Endometrium (tissue), 2 donors: ENCODE measurements at regions not wholly inside any gene's neighbourhood (a gene's known extent, or its start where the extent isn't known, plus 50 kb on each side); places are given as distances from the start of the nearest gene placed in this dataset.
A peak's percentile ranks its signal among the peaks of the same experiment; 100 is the strongest.
"Not testable (repeated sequence)": the region's sequence is repeated elsewhere in the genome, so short reads cannot be mapped to it uniquely, and the experiment has no call there.

Experiments used
- FAIRE-seq: peaks from 2 replicates; lab custom pipeline; 2012; peaks lifted over from hg19 to GRCh38; lab: Jason Lieb, UNC
- donor health status: control.
- donor health status: control.

DNA sequence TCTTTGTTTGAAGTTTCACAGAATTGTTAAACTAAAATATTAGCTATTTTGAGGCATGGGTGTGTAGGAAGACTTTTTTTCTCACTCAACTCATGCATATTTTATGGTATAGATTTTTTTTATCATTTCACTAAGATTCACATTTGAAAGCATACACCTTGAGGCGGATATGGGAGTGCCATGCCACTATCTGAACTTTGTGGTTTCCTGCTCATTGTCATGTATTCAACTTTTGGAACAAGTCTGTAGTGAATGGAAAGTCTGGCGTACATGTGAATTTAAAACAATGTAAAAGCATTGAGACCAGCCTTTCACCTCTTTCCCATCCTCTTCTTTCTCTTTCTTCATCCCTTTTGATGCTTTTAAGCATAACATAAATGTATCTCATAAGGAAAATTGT is 147.9 kb downstream of the TPBG start:
- FAIRE-seq = no peak

DNA sequence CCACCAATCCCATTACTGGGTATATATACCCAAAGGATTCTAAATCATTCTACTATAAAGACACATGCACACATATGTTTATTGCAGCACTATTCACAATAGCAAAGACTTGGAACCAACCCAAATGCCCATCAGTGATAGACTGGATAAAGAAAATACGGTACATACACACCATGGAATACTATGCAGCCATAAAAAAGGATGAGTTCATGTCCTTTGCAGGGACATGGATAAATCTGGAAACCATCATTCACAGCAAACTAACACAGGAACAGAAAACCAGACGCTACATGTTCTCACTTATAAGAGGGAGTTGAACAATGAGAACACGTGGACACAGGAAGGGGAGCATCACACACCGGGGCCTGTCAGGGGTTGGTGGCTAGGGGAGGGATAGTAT is 154.3 kb downstream of the TPBG start:
- not testable (repeated sequence) for FAIRE-seq

DNA sequence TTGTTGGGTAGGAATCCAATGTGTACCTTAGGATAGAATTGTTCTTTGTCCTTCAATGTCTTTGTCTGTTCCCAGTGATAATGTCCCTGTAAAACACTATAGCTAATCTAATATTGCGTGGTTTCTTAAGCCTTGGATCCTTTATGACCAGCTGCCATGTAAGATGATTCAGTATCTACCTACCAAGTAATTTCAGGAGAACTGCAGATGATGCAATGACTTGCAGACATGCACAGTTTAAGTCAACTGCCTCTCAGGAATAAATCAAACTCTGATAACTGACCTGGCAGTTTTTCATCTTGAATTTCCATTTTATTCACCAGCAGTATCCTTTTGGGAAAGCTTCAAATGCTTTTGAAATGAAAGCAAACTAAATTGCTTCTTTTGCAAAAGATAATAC is 157.8 kb downstream of the TPBG start:
- no peak for FAIRE-seq

DNA sequence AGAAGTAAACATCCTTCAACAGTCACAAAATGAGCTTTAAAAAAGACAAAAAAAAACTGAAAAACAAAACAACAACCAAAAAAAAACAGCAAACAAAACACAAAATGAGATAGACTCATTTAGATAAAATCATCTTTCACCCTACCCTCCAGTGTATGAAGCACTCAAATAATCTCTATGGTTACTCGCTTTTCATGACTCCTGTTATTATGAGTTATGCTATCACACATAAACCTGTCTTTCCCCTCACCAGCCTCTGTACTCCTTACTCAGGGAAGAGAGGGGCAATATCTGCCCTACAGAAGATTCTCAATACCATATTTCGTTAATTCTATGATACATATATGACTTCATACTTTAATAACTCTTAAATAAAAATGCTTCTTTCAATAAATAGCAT is 158.2 kb downstream of the TPBG start:
- FAIRE-seq = peak; percentile 33

DNA sequence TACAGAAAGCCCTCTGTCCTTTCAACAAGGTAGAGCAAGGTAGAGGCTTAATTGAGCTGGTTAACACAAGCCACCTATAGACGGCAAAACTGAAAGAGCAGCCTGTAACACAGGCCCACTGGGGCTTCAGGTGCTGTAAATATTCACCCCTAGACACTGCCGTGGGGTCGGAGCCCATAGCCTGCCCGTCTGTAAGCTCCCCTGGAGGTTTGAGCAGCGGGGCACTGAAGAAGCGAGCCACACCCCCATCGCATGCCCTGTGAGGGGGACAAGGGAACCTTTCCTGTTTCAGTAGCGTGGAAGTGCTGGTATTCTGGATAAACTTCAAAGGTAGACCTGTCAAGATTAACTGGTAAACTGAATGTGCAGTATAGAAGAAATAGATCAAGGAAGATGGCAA is 160.4 kb downstream of the TPBG start:
- FAIRE-seq = no peak

DNA sequence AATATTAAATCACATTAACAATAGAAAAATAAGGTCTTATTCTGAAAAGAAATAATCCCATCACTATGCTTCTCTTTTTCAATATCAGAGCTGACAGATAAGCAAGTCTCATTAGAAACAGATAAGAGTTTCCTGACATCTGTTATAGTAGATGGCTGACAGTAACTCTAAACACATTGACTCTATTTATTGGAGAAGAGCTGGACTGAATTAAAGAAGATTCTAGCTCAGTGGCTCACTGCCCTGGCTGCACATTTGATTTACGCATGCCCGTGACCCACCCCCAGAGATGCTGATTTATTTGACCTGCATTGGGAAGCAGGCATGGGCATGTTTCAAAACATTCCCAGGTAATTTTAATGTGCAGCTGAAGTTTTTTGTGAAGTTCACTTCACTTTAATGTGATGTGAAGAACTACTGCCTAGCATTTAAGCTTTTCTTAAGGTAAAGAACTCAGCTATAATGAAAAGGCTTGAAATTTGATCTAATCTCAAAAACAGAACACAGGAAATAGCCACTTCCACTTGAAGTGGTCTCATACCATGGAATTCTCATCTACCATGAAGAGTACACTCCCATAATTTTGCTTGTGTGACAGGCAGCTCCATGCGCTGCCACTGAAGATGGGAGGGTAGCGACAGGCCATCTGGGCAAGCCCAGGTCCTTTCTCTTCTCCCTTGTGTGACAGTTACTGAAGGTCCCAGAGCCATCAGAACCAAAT is 162.3 kb downstream of the TPBG start:
- no peak for FAIRE-seq

DNA sequence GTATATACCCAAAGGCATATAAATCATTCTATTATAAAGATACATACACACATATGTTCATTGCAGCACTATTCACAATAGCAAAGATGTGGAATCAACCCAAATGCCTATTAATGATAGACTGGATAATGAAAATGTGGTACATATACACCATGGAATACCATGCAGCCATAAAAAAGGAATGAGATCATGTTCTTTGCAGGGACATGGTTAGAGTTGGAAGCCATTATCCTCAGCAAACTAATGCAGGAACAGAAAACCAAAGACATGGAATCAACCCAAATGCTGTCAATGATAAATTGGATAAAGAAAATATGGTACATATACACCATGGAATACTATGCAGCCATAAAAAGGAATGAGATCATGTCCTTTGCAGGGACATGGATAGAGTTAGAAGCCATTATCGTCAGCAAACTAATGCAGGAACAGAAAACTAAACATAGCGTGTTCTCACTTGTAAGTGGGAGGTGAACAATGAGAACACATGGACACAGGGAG is 166.4 kb downstream of the TPBG start:
- not testable (repeated sequence) for FAIRE-seq

DNA sequence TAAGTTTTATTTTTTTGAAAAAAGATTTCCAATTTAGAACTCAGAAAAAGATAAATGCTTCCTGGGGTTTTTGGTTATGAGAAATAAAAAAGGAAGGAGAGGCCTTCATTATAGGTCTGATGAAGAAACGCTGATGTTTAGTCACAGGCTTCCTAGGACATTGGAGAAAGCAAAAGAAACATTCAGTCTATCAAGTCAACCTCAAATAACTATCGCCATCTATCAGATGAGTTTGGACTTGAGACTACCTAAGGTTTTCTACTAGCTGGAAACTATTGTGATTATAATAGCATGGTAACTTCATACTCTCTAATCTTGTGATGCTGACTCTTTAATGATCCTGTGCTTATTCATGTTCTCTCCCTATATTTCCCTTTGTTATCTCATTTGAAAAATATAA is 171.3 kb downstream of the TPBG start:
- FAIRE-seq = no peak

DNA sequence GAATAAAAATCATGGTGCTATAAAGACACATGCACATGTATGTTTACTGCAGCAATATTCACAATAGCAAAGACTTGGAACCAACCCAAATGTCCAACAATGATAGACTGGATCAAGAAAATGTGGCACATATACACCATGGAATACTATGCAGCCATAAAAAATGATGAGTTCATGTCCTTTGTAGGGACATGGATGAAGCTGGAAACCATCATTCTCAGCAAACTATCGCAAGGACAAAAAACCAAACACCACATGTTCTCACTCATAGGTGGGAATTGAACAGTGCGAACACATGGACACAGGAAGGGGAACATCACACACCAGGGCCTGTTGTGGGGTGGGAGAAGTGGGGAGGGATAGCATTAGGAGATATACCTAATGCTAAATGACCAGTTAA is 185.9 kb downstream of the TPBG start:
- not testable (repeated sequence) for FAIRE-seq

DNA sequence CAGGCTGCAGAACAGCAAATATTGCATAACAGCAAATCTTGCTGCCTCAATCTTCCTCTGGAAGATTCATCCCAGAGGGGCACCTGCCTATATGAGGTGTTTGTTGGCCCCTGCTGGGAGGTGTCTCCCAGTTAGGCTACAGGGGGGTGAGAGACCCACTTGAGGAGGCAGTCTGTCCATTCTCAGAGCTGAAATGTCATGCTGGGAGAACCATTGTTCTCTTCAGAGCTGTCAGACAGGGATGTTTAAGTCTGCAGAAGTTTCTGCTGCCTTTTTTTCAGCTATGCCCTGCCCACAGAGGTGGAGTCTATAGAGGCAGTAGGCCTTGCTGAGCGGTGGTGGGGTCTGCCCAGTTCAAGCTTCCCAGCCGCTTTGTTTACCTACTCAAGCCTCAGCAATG is 187.7 kb downstream of the TPBG start:
- FAIRE-seq = not testable (repeated sequence)

DNA sequence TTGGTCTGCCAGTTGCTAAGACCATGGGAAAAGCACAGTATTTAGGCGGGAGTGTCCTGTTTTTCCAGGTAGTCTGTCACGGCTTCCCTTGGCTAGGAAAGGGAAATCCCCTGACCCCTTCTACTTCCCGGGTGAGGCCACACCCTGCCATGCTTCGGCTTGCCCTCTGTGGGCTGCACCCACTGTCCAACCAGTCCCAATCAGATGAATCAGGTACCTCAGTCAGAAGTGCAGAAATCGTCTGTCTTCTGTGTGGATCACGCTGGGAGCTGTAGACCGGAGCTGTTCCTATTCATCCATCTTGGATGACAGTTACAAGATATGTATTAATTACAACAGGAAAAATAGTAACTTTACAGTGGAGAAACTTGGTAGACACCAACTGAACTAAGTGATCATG is 188.2 kb downstream of the TPBG start:
- no peak for FAIRE-seq

DNA sequence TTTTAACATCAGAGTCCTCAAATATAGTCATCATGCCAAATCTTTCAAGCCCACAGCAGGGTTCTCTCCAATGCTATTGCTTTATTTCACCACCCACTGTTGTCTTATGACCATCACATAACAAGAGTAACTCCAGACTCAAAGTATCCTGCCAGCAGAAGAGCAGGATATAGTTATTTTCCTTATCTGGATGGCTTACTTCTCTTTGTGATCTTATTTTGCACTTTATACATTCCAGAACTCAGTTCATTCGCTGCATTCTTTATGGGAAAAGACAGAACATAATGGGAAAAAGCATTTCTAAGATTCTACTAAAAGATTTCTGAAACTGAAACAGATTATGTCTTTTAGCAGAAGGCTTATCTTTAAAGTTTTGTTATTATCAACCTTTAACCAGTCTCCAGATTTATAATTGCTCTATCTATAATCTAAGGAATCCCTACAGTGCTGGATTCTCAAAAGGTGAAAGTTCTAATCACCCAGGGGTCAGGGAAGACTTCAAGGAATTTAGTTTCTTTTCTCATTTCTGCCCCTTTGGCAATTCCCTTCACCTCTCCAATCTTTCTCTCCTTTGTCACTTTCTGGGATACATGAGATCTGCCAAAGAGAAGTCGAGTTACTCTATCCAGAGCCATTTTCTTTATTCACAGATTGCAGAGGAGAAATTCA is 190.4 kb downstream of the TPBG start:
- no peak for FAIRE-seq

DNA sequence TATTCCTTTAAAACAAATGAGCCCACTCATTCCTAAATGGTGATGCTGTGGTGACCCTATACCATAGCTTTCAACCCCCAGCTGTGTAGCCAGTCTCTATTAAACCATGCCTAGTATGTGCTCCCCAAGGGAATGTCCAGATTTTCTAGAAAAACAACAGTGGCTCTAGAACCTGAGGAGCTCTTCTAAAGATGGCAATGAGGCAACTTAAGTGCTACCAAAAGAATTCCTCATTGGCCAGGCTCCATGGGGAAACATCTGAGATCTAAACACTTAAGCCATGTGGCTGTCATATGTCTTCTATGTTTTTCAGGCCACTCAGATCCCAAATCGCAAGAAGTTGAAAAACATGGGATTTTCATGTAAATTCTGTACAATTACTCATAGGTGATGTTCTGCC is 191.0 kb downstream of the TPBG start:
- no peak for FAIRE-seq

DNA sequence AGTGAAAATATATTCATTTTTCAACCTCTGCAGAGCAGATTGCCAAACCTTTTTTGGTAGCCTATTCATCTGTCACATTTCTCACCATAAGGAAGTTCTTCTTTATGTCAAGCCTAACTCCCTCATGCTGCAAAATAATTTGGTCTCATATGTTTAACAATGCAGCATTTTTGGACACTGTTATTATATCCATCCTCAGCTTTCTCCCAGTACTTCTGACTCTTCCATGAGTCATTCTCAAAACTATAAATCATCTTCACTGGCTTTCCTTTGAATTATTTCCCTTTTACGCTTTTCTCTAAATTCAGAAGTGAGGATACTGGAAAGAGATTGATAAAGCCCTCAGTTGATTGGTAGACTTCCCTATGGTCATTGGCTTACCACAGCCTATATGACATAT is 192.2 kb downstream of the TPBG start:
- no peak for FAIRE-seq

DNA sequence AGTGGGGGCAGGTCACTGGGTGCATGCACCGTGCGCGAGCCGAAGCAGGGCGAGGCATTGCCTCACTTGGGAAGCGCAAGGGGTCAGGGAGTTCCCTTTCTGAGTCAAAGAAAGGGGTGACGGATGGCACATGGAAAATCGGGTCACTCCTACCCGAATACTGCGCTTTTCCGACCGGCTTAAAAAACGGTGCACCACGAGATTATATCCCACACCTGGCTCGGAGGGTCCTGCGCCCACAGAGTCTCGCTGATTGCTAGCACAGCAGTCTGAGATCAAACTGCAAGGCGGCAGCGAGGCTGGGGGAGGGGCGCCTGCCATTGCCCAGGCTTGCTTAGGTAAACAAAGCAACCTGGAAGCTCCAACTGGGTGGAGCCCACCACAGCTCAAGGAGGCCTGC is 194.9 kb downstream of the TPBG start:
- FAIRE-seq = not testable (repeated sequence)

DNA sequence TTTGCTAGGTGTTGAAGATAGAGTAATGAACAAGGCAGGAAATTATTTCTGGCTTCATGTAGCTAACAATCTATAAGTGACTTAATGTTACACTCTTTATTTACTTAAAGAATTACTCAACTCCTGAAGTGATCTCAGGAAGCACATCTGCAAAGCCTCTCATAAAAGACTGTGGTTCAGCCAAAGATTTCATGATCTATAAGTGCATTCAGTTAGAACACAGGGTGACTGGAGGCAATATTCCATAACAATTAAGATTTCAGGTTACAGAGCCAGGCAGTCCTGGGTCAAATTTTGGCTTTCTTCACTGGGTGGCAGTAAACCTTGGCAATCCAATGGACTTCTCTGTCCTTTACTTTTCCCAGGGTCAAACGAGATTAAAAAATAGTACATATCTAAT is 204.0 kb downstream of the TPBG start:
- no peak for FAIRE-seq

DNA sequence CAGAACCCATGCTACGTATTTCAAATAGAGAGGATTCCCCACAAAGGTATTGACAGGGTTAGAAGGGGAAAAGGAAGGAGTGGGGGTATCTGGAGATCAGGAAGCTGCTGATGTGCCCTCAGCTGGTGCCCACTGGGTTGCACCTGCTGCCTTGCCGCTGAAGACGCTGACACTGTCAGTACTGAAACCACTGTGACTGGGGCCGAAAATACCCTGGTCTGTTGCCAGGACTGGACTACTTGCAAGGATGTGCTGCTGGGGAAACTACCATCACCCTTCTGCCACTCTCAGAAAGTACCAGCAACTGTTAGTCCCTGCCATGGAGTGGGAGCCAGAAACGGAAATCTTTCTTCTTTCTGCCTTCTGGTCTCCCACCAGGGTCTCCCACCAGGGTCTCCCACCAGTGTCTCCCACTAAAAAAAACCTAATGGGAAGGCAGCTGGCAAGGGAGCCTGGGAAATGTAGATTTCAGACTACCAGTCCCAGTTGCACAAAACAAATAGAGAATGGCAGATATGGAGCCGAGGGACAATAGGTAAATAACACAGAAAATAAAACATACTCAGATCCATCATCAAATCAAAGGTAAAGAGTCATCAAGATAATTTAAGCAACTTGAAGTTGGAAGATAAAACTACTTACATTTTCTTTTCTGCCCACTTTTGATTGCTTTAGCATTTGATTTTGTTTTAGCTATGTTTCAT is 204.8 kb downstream of the TPBG start:
- no peak for FAIRE-seq

DNA sequence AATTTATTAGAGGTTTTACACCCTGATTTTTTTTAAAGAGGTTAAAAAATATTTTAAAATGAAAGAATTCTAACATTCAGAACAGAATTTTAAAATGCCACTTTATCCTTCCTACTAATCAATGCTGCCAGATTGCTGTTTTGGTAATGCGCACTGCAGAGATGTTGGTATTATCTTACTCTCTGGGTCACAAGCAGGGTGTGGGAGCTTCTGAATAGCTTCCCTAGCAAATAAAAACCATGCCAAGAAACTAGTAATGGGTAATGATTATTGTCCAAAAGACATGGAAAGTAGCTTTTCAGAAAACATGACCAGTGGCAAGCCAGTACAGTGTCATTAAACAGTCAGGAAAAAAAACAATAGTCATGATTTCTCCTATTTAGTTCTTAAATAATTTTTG is 205.4 kb downstream of the TPBG start:
- no peak for FAIRE-seq

DNA sequence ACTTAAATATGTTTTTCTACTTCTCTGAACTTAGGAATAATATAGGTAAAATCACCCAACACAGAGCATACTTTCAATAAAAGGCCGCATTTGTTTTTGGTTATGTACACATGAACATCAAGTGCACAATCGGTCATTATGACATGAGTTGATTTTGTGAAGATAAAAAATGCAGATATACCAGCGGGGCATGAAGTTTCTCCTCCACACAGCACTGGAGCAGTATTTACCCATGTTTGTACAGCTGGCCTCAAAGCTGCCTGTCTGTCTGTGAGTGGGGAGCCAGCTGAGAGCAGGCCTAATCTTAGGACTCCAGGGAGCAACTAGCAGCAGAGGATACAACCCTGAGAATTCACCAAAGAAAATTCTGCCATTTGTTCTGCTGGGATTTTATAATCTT is 206.5 kb downstream of the TPBG start:
- no peak for FAIRE-seq

DNA sequence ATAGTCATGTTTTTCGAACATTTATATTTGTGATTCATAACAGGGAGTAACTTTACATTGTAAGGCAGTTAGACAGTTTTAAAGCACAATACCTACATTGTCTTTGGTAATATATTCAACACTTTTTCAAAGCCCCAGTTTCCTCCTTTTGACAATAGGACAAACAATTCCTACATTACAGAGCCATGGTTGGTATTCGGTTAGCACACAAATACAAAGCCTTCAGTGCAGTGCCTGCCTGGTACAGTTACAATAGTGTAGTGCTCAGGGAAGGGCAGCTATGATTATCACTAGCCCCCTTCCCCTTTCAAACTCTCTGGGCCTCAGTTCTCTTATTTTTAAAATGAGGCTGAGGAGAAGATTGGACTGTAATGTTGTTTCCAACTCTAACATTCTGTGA is 207.8 kb downstream of the TPBG start:
- no peak for FAIRE-seq

DNA sequence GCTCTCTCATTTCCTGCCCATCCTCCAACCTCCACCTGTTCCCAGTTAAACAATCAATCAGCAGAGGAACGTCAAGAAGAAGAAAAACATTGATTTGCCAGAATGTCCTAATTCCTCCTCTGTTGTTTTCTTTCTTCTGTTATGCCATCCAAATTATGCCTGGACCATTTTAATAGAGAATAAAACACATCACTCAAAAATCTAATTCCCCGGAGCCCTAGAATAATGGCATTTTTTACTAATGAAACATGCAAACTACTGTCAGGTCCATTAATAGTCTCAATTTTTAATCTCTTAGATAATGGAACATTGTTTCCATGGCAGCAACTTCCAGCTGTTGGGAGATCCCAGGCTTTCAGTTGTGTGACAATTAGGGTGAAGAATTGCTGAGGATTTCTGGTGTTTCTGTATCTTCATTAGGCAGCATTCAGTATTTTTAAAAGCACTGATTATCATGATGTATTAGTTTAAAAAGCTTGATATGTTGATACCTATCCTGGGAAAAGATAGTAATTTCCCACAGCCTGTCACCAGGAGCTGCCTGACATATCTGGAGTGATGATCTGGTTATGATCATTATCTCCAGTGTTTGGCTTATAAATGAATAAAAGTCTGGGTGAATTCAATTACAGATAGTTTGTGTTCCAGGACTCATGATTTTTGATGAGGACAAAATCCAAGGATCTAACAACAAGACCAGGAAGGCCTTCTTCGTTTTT is 209.8 kb downstream of the TPBG start:
- FAIRE-seq = no peak

DNA sequence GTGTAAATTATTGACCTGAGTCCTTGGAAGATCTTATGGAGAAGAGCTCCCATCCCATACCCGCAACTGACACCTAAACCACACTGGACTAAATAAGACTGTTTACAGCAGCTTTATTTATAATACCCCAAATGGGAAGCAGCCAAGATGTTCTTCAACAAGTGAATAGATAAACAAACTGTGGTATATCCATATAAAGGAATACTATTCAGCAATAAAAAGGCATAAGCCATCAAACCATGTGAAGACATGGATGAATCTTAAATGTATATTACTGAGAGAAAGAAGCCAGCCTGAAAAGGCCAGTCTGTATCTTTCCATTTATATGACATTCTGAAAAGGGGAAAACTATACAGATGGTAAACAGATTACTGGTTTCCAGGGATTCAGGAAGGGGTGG is 212.7 kb downstream of the TPBG start:
- FAIRE-seq = no peak
